ENCODE measurements at regions not wholly inside any gene's neighbourhood (a gene's known extent, or its start where the extent isn't known, plus 50 kb on each side); places are given as distances from the start of the nearest gene placed in this dataset.

GRCh38 chr3:25291481-25291905, 136.6 kb upstream of the RARB start:
- TF ChIP-seq CTCF (IDR thresholded peaks at IDR 0.05; ENCODE audit: extremely low read depth in 1 of 2, insufficient read depth in 1 of 2, low read depth in 1 of 2, low read length in 2 of 2): no peak
- TF ChIP-seq POLR2A (IDR thresholded peaks at IDR 0.05; ENCODE audit: low read depth, low read length): no peak
- TF ChIP-seq, protein P1, sequence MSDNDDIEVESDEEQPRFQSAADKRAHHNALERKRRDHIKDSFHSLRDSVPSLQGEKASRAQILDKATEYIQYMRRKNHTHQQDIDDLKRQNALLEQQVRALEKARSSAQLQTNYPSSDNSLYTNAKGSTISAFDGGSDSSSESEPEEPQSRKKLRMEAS (IDR thresholded peaks at IDR 0.05; ENCODE audit: insufficient read depth, insufficient read length): no peak
- TF ChIP-seq JUN (IDR thresholded peaks at IDR 0.05; ENCODE audit: borderline replicate concordance, insufficient read depth, insufficient read length, low read depth): no peak
- TF ChIP-seq FOS (IDR thresholded peaks at IDR 0.05; ENCODE audit: borderline replicate concordance, insufficient read depth, low read length): no peak

Measured in endothelial cell of umbilical vein (primary cell).